HG03442 (cell line): ENCODE measurements at regions not wholly inside any gene's neighbourhood (a gene's known extent, or its start where the extent isn't known, plus 50 kb on each side); places are given as distances from the start of the nearest gene placed in this dataset.

Experiments used
- ATAC-seq: cut with Tn5 transposase; IDR thresholded peaks from one replicate; pipeline ENCODE4 v1.9.1; 2021; ENCODE audit warnings: mild to moderate bottlenecking, moderate library complexity; ENCODE audit not compliant: unreplicated experiment

DNA sequence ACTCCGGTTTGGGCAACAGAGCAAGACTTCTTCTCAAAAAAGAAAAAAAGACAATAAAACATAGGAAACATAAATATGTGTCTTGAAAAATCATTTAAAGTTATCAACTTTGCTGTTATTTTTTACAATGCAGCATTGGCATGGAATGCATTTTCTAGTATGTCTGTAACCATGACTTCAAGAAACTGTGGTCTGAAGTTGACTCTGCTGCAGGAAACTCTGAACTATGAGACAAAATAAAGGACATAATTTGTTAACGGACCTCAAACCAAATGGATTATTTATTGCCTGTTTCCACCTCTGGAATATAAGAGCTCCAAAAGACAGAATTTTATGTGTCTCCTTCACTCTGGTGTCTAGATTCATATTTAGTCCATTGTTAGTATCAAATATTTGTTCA lies 79.1 kb downstream of the TRIB2 start:
- no peak for ATAC-seq

DNA sequence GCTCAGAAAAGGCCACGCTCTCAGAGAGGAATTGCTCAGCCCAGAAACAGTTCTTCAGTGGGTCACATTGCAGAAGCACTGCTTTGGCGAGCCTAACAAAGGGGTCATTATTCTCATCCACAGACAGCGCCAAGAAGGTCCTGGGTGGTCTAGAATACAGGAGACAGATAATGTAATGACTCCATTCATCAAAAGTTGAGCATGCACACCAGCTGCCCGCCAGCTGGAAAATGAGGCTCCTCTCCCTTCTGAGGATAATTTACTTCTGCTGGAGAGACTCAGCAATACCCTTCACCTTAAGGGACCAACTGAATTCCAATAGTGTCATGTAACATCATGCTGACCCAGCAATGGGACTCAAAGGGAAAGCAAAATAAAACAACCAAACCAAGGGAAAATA lies 79.9 kb downstream of the TRIB2 start:
- ATAC-seq = no peak

DNA sequence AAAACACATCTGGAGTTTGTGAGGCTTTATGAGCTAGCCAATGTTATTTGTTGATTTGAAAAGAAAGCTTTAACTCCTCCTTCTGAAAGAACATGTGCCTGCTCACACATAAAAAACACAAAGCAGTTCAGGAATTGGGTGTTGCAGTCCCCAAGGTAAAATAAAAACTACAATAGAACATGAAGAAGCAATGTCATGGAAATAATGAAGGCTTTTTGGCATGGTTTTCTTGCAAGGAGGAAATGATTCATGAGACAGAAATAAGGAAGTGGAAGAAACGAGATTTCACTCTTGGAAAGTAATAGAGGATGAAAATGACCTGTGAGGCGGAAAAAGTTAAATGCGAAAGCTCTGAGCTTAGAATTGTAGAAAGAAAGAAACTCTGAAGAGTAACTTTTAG lies 81.1 kb downstream of the TRIB2 start:
- no peak for ATAC-seq

DNA sequence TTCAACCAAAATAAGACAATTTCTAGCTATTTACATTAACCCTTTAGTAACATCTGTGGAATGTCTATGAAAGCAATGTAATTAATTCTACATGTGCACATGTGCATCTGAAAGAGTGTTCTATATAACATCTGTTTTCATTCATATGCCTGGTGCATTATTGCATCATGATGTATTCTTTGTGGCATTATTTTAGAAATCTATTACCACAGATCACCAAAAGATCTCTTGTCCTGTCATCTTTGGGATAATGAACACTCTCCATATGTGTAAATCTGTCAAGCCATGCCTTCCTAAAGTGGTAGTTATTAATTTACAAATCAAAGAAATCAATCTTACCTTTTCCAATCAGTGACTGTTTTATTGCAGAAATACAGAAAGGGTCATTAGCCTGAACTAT lies 86.9 kb downstream of the TRIB2 start:
- no peak for ATAC-seq

DNA sequence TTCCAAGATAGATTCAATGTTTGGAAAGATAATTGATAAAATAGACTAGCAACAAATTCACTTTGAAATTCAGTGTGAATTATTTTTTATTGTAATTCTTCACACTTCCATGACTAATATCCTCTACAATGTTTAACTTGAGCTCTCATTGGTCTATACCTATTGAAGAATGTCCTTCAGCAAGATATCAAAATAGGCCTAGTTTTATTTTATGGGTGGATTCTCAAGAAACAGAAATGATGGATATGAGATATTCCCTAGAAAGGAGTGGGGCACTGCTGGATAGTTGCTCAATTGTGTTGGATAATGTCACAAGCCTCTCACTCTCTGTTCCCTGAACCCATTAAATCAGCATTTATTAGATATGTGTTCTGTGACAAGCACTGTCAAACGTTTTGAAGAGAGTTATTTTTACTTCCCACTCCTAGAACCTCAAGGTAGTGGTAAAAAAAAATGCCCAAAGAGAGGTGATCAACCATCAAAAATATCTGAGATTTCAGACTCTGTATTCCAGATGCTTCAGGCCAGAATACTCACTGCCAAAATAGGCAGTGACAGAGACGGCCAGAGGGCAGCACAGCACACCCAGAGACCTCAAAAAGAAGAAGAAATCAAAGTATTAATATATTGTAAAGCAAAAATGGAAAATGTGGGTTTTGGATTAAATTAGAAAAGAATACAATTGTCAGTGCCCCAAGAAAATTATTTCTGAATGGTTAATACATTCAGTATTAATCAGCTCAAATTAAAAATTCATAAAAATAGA lies 87.5 kb downstream of the TRIB2 start:
- ATAC-seq = no peak

DNA sequence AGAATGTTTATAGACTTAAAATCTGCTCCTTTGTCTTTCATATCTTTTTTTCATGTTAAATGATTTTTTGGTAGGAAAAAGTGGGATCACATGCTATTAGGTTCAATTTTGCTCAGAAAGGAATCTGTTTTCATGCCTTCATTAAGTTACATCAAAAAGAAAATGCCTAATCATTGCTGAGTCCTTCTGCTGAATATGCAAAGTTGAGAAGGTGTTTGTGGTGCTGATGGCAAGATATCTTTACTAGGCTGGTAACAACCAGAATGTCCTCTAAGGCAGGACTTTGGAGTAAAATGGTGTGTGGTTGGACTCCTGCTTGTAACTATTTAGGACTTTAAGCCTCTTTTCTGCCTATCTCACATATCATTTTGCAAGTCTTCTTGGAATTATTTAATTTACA lies 88.3 kb downstream of the TRIB2 start:
- ATAC-seq = no peak

DNA sequence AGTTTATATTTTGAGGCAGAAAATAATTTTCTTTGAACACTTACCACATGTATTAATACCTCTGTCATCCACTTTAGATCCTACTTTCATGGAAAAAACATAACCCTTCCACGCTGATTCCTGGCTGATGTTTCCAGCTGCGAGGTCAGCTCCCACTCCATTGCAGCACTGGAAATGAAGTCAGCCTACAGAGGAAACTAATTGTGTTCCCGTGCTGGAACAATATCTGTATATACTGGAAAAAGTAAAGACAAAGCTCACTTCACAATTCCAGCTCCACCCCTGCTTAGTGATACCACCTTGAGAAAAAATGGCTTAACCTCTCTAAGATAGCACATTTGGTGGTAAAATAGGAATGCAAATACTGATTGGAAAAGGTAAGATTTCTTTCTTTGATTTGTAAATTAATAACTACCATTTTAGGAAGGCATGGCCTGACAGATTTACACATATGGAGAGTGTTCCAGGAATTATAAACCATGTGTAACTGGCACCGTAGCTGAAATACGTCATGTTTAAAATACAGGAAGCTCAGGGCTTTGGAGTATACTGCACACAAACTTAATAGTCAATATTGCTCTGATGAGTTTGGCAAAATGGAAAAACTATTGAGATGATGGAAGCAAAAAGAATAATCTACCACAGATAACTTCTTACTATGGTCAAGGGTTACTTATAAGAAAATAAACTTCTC lies 90.0 kb downstream of the TRIB2 start:
- no peak for ATAC-seq

DNA sequence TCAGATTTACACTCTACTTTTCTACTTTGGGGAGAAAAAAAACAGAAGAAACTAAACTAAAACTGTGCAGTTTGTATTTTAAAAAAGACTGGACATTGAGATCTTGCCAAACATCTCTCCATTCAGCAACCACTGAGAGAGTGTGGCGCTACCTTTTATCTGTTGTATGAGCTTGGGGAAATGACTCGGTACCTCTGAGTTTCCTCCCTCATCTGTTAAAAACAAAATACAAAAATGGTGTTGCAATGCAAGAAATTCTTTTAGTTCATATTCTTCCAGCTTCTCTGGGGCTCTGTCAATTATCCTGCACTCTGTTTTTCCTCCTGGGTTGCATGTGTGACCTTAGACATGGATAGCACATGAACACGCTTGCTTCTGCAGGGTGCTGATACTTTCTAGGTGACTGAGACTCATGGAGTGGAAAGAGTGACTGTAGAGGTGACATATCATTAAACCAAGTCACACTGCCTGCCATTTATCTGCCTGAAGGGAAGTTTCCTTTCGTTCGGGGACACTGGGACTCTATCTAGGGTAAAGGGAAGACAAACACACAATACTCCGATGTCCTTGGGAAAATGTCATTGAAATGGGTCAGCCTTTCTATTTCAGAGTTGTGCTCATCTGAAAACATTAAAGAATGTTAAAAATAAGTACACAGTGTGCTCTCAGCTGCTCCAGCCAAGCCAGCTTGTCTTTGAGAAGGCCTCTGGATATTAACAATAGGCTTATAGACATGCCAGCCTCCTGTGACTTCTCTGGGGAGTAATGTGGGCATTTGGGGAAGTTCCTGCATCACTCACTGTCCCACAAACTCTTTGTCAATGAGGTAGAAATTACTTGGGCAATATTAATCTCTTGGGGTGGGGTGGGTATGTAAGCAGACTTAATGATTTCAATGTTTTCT lies 91.4 kb downstream of the TRIB2 start:
- no peak for ATAC-seq

DNA sequence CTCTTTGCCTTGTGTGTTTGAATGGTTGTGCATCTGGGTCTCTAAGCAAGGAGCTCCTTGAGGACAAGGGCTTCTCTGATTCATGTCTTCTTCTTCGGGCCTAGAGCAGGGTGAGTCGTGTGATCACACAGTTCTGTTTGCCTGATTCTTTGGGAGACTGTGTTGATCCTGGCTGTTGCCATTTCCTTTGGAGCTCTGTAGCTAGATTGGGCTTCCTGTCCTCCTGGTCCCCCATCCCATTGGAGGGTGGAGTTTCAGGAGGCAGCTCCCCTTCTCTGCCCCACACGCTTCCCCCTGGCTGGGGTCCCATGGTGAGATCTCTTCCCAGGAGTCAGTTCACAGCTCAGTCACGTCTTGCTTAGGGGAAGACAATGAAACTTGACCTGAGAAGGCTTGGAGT lies 92.8 kb downstream of the TRIB2 start:
- no peak for ATAC-seq

DNA sequence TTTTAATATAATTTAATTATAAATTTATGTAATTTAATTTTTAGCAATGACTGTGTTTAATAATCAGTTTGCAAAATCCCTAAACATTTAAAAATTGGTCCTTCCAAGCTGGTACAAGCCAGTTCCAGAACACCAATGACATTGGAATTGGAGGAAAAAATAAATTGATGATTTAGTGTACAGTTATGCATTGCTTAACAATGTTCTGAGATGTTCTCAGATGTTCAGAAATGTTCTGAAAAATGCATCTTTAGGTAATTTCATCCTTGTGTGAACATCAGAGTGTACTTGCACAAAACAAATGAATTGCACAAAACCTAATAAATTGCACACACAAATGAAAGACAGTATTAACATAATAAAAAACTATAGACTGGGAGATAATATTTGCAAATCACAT lies 95.2 kb downstream of the TRIB2 start:
- ATAC-seq = no peak

DNA sequence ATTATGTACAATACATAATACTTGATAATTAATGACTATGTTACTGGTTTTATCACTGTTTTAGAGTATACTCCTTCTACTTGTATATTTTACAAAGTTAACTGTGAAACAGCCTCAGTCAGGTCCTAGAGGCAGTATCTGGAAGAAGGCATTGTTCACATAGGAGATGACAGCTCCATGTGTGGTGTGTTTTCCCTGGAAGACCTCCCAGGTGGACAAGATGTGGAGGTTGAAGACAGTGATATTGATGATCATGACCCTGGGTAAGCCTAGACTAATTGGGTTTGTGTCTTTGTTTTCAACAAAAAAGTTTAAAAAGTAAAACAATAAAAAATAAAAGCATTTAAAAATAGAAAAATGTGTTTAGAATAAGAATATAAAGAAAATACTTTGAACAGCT lies 96.4 kb downstream of the TRIB2 start:
- no peak for ATAC-seq

DNA sequence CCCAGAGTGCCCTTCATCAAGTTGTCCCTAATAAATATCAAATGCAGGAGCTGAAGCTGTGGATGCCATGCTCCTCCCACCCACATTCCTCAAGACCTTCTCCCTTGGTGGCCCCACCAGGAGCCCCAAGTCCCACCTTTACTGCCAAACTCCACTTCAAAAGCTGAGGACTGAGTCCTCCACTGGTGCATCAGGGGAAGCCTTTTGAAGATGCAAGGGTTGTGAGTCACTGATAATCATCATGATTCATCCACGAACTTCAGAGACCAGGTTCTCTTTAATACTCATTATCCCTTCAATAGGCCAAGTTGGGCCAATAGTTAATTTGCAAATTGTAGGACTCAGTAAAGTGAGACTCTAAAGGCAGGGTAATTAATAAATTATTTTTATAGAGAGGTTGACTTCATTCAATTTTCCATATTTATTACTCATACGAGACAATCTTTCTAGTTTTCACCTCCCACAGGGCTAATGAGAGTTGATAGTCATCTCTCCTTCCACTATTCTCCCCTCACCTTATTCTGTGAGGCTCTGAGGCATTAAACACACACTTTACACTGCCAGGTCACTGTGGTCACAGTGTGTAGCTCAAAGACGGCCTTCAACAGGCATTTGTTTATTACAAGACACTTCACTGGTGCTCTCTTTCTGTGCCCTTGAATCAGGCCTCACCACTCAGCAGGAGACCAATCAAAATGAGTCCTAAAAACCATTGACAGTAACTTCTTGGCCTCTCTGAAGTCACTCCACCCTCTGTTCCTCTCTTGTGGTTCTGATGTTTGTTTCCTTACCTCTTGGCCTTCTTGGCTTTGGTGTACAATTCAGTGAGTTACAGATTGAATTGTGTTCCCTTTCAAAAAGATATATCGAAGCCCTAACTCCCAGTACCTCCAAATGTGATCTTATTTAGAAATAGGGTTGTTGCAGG lies 99.9 kb downstream of the TRIB2 start:
- ATAC-seq = no peak

DNA sequence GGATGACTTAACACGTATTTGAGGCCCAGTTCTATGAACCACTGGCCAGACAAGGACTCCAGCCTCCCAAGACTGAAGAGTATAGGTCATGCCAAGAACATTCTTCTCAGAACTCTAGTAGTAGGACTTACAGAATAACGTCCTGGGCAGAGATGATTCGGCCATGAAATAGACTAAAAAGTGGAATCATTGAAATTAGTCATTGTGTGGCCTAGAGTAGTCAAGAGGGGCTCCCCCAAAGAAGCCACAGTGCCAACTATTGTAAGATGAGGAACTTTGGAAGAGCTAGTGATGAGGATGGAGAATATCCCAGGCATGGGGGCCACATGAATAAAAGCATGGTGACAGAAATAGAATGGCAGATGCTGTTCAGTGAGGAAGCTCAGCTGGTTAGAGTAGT lies 101.1 kb downstream of the TRIB2 start:
- ATAC-seq = no peak

DNA sequence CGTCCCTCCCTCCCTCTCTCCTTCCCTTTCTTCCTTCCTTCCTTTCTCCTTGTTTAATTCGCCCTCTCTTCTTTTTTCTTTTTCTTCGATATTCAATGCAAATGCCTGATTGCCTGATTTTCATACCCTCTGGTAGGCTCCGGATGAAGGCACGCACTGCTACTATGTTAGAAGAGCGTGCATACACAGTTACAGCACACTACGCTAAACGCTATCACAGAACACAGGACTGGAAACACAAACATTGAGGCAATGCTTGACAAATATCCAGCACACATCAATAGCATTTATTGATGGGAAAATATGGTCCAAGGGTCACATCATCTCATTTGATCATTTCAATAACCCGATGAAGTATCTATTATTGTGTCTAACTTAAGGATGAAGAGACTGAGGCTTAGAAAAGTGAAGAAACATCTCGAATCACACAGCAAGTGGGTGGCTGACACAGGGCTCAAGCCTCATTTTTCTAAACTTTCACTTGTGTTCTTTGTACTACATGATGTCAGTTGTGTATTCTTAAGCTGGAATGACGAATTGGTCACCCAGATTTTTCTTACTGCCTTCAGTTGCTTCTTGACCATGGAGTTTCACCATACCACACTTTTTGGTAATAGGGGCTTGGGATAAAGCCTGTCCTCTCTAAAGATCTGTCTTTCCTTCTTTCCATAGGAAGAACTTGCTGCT lies 101.8 kb downstream of the TRIB2 start:
- ATAC-seq = no peak

DNA sequence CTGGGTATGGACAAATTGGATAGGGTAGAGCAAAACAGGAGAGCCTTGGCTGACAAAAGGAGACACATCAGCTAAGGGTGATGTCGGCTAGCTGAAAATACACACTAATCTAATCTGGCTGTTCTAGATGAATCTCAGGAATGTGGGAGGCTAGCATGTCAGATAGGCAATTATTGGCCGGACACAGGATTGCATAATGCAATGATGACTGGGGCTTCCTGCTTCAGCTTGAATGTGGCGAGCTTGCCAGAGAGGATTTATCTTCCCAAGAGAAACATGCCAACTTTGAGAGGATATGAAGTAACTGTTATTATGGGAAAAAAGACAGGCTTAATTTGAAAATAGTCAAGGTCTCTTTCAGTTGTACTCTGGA lies 102.4 kb downstream of the TRIB2 start:
- no peak for ATAC-seq

DNA sequence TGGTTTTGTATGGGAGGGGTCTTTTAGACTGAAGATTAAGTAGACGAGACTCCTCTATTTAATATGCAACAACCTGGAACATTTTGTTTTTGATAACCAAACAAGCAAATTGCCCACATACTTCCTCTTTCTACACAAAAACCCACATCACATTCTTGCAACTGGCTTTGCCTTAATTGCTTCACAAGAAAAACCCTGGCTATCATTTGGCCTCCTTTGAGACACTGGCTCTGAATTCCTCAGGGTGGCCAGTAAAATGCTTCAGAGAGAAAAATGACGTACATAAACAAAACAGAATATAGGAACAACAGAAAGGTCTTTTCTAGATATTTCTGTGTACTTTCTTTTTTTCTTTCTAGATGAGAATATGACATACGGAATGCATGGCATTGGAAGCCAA lies 103.0 kb downstream of the TRIB2 start:
- ATAC-seq = no peak

DNA sequence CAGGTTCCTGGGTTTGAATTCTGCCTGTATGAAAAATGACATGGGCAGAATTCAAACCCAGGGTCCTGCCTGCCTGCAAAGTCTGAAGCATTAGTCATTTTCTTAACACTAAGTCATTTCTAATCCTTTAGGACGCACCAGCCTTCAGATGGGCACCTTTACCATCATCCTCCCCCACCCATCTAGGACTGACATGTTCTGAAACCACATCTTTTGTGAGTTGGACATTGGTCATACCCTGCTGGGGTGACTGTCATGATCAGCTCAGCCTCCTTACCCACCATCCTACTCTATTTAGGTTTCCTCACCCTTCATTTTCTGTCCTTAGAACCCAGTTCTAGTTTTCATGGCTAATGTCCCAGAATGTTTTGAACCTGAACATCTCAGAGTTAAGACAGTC lies 104.9 kb downstream of the TRIB2 start:
- ATAC-seq = no peak

DNA sequence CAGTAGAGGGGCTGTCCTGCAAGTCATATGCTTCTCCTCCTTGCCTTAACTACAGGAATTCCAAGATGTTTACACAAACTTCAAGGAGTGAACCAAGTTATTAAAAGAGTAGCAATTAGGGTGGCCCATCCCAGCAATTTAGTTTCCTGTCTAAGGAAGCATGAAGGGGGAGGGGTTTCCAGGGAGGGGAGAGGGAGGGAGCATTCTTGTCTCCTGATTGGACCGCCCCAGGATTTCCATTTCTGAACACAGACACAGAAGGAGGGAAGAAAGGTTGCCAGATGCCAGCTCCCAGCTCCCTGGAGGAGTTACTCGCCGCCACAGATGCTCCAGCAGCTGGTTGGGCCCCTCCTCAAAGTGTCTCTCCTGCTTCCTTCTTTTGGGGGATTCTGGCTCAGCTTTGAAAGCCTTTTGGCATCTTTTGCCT lies 107.6 kb downstream of the TRIB2 start:
- no peak for ATAC-seq

DNA sequence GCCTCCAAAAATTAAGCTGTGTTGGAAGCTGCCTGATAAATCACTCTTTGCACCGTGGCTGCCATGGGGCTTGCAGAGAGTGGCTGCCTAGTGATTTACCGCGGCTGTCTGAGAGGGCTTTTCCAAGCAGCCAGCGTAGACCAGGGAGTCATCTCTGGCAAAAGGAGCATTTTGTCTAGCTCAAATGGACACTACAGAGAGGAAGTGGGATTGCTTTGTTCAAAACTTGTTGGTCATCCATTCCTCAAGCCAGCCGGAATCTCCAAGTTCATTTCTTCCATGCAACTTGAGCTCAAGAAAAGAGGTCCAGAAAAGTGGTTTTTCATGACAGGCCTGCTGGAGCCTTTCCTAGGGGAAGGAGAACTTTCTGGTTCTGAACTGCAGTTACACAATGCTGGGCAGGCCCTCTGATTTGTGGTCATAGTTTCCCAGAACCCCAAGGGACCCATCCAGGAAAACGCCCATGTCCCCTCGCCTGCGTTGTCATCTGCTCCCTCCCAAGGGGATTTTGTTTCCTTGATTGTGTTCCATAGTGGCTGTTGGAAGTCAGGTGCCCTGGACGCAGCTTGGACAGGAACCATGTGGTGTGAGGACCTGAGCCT lies 108.1 kb downstream of the TRIB2 start:
- no peak for ATAC-seq

DNA sequence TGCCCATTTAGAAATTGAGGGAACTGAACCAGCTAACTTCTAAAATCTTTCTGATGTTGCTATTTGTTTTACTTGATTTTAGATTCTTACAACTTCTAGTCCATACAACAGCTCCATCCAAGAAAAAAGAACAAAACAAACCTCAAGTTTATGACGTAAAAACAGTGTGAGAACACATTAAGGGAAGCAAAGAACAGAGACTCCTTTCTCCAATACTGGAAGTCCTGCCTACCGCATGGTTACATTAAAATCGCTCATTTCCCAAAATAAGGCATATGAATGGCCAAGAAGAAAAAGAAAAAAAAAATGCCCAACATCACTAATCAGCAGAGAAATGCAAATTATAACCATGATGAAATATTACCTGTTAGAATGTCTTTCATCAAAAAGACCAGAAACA lies 110.0 kb downstream of the TRIB2 start:
- ATAC-seq = no peak
